K562 (cell line): ENCODE measurements at regions not wholly inside any gene's neighbourhood (a gene's known extent, or its start where the extent isn't known, plus 50 kb on each side); places are given as distances from the start of the nearest gene placed in this dataset.

Experiments
- ATAC-seq: fragments of 200-7000 bp; cut with Tn5 transposase; 3 replicates; pipeline ENCODE4 v1.9.1; 2020; ENCODE audit warnings: moderate library complexity
- BruUV-seq: library from RNA; stranded (reverse); fragments of 400-500 nt; replicated peaks from 2 replicates; lab custom pipeline; 2021; lab: Mats Ljungman, UMichigan
- CTCF ChIA-PET: fragments of 300-600 bp; formaldehyde crosslinking; extraction: SDS; loops from one replicate; lab custom pipeline; 2021; ENCODE audit warnings: low intra/inter-chr PET ratio; lab: Yijun Ruan, JAX
- POLR2A ChIA-PET: fragments of 300-600, 350-650 bp; sonication (Branson Sonifier 250); formaldehyde crosslinking; extraction: SDS; loops from one replicate; lab custom pipeline; 2021; ENCODE audit warnings: antibody characterized with exemption, inconsistent platforms; lab: Yijun Ruan, JAX
- DNase-seq, 4 experiments: peaks; one replicate each; pipeline versions ENCODE4 v3.0.0 to v3.0.0-alpha.2; 2011 to 2018; ENCODE audit warnings: low spot score in 3 of 4, mixed read lengths in 3 of 4; ENCODE audit errors: extremely low read depth in 1 of 4
- FAIRE-seq: peaks from 2 replicates; lab custom pipeline; 2011; peaks lifted over from hg19 to GRCh38; lab: Jason Lieb, UNC
- H2AFZ ChIP-seq: 2 replicates; pipeline ENCODE4 v1.6.0; 2011; ENCODE audit warnings: low read depth, low read length, control low read depth, inconsistent platforms
- H3K27ac ChIP-seq: fragments of 200-600 bp; 3 replicates; pipeline ENCODE4 v1.8.0; 2011; ENCODE audit warnings: low read depth, mild to moderate bottlenecking, control low read depth, inconsistent platforms, low read length, moderate library complexity, mixed read lengths; ENCODE audit errors: extremely low read depth
- H3K27me3 ChIP-seq, 2 experiments: fragments of 300-600 bp in 1 of 2; 2 replicates in 1 of 2; 3 replicates in 1 of 2; pipeline versions ENCODE4 v1.6.0 to v1.8.0; 2011; ENCODE audit warnings: inconsistent platforms in 2 of 2, low read length in 2 of 2, mild to moderate bottlenecking in 1 of 2, mixed read lengths in 1 of 2, moderate library complexity in 1 of 2; ENCODE audit not compliant: control insufficient read depth in 2 of 2, insufficient read depth in 2 of 2
- H3K36me3 ChIP-seq: fragments of 300-600 bp; 3 replicates; pipeline ENCODE4 v1.8.0; 2011; ENCODE audit warnings: mild to moderate bottlenecking, low read length, inconsistent platforms; ENCODE audit not compliant: control insufficient read depth, insufficient read depth
- H3K4me1 ChIP-seq, 2 experiments: fragments of 200-600 bp in 1 of 2; replicated peaks in 1 of 2; 2 replicates in 1 of 2; 3 replicates in 1 of 2; pipeline versions ENCODE4 v1.5.1 to v1.8.0; 2011; ENCODE audit warnings: inconsistent platforms in 2 of 2, low read length in 2 of 2, mild to moderate bottlenecking in 1 of 2, mixed read lengths in 1 of 2, moderate library complexity in 1 of 2; ENCODE audit not compliant: control insufficient read depth in 2 of 2, insufficient read depth in 2 of 2
- H3K4me2 ChIP-seq: 2 replicates; pipeline ENCODE4 v1.6.1; 2011; ENCODE audit warnings: low read length, control low read depth, inconsistent platforms, mixed read lengths; ENCODE audit not compliant: insufficient read depth
- H3K4me3 ChIP-seq: fragments of 200-600 bp; sonication (generic), shearing (Covaris generic); 2 replicates; pipeline ENCODE4 v1.5.1; 2016; ENCODE audit warnings: control low read depth, inconsistent platforms
- H3K79me2 ChIP-seq: fragments of 200-600 bp; 3 replicates; pipeline ENCODE4 v1.8.0; 2011; ENCODE audit warnings: low read length, inconsistent platforms; ENCODE audit not compliant: control insufficient read depth, insufficient read depth
- H3K9ac ChIP-seq, 2 experiments: 2 replicates each; pipeline versions ENCODE4 v1.6.0 to v1.6.1; 2011; ENCODE audit warnings: low read depth in 2 of 2, low read length in 2 of 2, control low read depth in 1 of 2, inconsistent platforms in 1 of 2, mild to moderate bottlenecking in 1 of 2, mixed read lengths in 1 of 2; ENCODE audit not compliant: insufficient read depth in 1 of 2
- H3K9me1 ChIP-seq: one replicate; pipeline ENCODE4 v1.6.0; 2011; ENCODE audit warnings: inconsistent platforms, mild to moderate bottlenecking, low read length, moderate library complexity; ENCODE audit not compliant: control insufficient read depth, insufficient read depth
- H3K9me3 ChIP-seq: replicated peaks from 2 replicates; pipeline ENCODE4 v1.5.1; 2011; ENCODE audit warnings: low read depth, low read length, inconsistent platforms; ENCODE audit not compliant: control insufficient read depth, insufficient read depth
- H4K20me1 ChIP-seq: replicated peaks from 2 replicates; pipeline ENCODE4 v1.6.1; 2011; ENCODE audit warnings: low read length, inconsistent platforms, mixed read lengths; ENCODE audit not compliant: control insufficient read depth, insufficient read depth
- BDP1 ChIP-seq: IDR thresholded peaks from 3 replicates; pipeline ENCODE4 v1.6.1; 2011; ENCODE audit not compliant: insufficient read length, insufficient read depth
- CREB1 ChIP-seq, 2 experiments: sonication (generic) in 1 of 2; formaldehyde crosslinking in 1 of 2; IDR thresholded peaks; 2 replicates each; pipeline versions ENCODE4 v1.6.1 to v1.8.0; 2012 to 2022; ENCODE audit warnings: inconsistent platforms in 1 of 2, mild to moderate bottlenecking in 1 of 2, missing genetic modification reagents in 1 of 2, moderate library complexity in 1 of 2
- FOXJ2 ChIP-seq: fragments of 200-800 bp; sonication (Bioruptor generic); IDR thresholded peaks from 2 replicates; pipeline ENCODE4 v1.6.1; 2016; ENCODE audit warnings: missing genetic modification characterization, missing compliant biosample characterization
- HCFC1 ChIP-seq: IDR thresholded peaks from 2 replicates; pipeline ENCODE4 v1.6.1; 2012; ENCODE audit warnings: low read depth, low read length, improper control_type of control experiment
- MAFF ChIP-seq: IDR thresholded peaks from 2 replicates; pipeline ENCODE4 v1.6.1; 2012; ENCODE audit warnings: low read length, improper control_type of control experiment
- MED1 ChIP-seq: sonication (generic); formaldehyde crosslinking; IDR thresholded peaks from 2 replicates; pipeline ENCODE4 v1.8.1; 2023; ENCODE audit warnings: missing genetic modification reagents, borderline replicate concordance
- ZHX1 ChIP-seq: fragments of 150-350 bp; conservative IDR thresholded peaks from 2 replicates; pipeline ENCODE4 v1.6.1; 2014; ENCODE audit warnings: low read length
- ZNF232 ChIP-seq: sonication (generic); formaldehyde crosslinking; IDR thresholded peaks from 2 replicates; pipeline ENCODE4 v1.8.0; 2022; ENCODE audit warnings: mild to moderate bottlenecking, missing genetic modification reagents
- WGBS: fragments of 100-300 bp; shearing (Covaris generic); methylation state at CpG from one replicate; pipeline ENCODE4 v1.1.6; 2016; ENCODE audit warnings: low coverage, mixed read lengths; ENCODE audit not compliant: insufficient coverage; ENCODE audit errors: missing lambda C conversion rate; 5-methylcytosine and 5-hydroxymethylcytosine counted together
- in situ Hi-C: fragments of 300-500 bp; cut with MboI; formaldehyde crosslinking; loops from 4 replicates; pipeline ENCODE4 v1.15.0; 2018; ENCODE audit warnings: inconsistent platforms, mixed read lengths
- intact Hi-C: fragments of 100-400 bp; cut with micrococcal nuclease; formaldehyde crosslinking; loops from 2 replicates; pipeline ENCODE4 v1.14.2; 2022

GRCh38 chr5:40276426-40277102 lies 403.2 kb upstream of the PTGER4 start:
- no peaks in the 10 kb centered on the region for H3K79me2 ChIP-seq
- no peak for FAIRE-seq
- no peaks in the 10 kb centered on the region for H4K20me1 ChIP-seq
- ChIA-PET CTCF (no interaction called here), POLR2A (no interaction called here)
- no peaks in the 10 kb centered on the region for H3K9me1 ChIP-seq
- intact Hi-C loops, result no loop called here
- no peaks in the 10 kb centered on the region; the same call in 1 of the 2 replicates for H3K9me3 ChIP-seq
- 0% methylated on average over 5 of the region's 5 CpGs for WGBS
- no peaks in the 10 kb centered on the region for H3K36me3 ChIP-seq
- ATAC-seq, result no peak
- no TSS peak for BruUV-seq
- no peak overlapping the region for H3K9ac ChIP-seq
- no peak overlapping the region for H3K27ac ChIP-seq
- no peak for DNase-seq
- no peaks in the 10 kb centered on the region for H3K27me3 ChIP-seq
- in situ Hi-C loops, result no loop called here
- no peak overlapping the region for H3K4me3 ChIP-seq
- H2AFZ ChIP-seq, result no peak overlapping the region
- TF ChIP-seq BDP1, result no peak
- no peak for TF ChIP-seq CREB1 (IDR thresholded peaks at IDR 0.05)
- TF ChIP-seq CREB1 (CRISPR knock-in tag; IDR thresholded peaks at IDR 0.05), result no peak
- TF ChIP-seq FOXJ2, result no peak
- TF ChIP-seq MED1 (CRISPR knock-in tag), result no peak
- no peak for TF ChIP-seq HCFC1
- TF ChIP-seq MAFF, result no peak
- TF ChIP-seq ZNF232 (CRISPR knock-in tag), result no peak
- TF ChIP-seq ZHX1, result no peak
- H3K4me2 ChIP-seq, result no peak overlapping the region
- no peaks in the 10 kb centered on the region for H3K4me1 ChIP-seq
